Cardiac septum (tissue), 1 donor: ENCODE measurements at regions not wholly inside any gene's neighbourhood (a gene's known extent, or its start where the extent isn't known, plus 50 kb on each side); places are given as distances from the start of the nearest gene placed in this dataset.

Source experiments
- DNase-seq: peaks from one replicate; pipeline ENCODE4 v3.0.0-alpha.2; 2020; ENCODE audit warnings: low spot score
- intact Hi-C: fragments of 100-400 bp; cut with DNase I; formaldehyde crosslinking; loops from one replicate; pipeline ENCODE4 v1.14.0; 2022
- donor health status: DM: no; HTN: no; CAD: no.

DNA sequence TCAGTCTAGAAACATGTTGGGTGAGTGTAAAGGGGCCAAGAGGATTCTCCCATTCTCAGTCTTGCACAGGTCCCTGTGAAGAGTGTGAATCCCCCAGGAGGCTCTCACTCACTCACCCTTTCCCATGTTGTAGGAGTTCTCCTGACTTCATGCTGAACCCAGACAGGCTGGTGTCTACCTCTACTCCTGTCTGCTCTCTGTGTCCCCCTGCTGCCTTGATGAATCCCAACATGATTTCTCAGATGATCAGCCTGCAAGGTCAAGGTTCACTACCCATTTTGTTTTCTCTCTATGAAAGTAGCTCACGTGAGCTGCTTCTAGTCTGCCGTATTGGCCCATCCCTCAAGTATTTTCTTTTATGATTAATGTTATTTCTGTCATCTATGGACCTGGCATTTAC lies 500.6 kb downstream of the ETS1 start:
- no peak for DNase-seq
- intact Hi-C loops: no loop called here

- intact Hi-C loops: no loop called here
- no peak for DNase-seq
Observed at GRCh38 chr11:128085276-128085675, 502.1 kb downstream of the ETS1 start.

DNA sequence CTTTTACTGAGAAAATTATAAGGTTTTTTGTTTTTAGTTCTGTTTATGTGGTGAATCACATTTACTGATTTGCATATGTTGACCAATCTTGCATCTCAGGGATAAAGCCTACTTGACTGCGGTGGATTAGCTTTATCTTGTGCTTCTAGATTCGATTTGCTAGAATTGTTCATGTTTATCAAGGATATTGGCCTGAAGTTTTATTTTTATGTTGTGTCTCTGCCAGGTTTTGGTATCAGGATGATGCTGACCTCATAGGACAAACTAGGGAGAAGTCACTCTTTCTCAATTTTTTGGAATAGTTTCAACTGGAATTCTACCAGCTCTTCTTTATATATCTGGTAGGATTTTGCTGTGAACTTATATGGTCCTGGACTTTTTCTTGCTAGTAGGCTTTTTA lies 504.8 kb downstream of the ETS1 start:
- intact Hi-C loops: no loop called here
- no peak for DNase-seq

DNA sequence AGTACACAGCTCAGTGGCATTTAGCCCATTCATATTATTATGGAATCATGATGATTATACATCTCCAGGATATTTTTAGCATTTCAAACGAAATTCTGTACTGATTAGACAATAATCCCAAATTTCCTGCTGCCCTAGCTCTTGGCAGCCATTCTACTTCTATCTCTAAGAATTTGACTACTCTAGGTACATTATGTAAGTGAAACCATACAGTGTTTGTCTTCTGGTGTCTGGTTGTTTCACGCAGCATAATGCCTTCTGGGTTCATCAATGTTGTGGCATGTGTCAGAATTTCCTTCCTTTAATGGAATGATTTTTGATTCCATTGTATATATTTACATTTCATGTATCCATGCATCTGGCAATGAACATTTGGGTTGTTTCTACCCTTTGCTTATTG lies 517.7 kb downstream of the ETS1 start:
- DNase-seq: no peak
- intact Hi-C loops: no loop called here

DNA sequence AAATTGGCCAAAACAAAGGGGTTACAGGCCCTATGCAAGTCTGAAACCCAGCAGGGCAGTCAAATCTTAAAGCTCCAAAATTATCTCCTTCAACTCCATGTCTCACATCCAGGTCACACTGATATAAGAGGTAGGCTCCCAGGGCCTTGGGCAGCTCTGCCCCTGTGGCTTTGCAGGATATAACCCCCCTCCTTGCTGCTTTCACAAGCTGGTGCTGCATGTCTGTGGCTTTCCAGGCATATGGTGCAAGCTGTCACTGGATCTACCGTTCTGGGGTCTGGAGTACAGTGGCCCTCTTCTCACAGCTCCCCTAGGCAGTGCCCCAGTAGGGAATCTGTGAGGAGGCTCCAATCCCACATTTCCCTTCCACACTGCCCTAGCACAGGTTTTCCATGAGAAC lies 519.6 kb downstream of the ETS1 start:
- intact Hi-C loops: no loop called here
- no peak for DNase-seq

DNA sequence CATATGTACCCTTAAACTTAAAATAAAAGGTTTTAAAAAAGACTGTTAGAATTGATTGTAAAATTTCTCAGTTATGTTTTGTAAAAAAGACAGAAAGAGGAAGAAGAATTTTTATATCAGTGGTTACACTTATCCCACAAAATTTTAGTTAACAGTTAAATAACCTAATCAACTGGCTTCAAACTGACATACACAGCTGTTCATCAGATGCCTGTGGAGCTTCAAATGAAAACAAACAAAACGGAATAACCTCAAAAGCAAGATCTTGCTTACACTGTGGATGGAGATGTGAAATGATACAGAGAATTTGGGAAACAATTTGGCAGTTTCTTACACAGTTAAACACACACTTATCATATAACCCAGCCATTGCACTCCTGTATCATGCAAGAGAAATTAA lies 521.0 kb downstream of the ETS1 start:
- intact Hi-C loops: no loop called here
- no peak for DNase-seq

- DNase-seq: no peak
- intact Hi-C loops: no loop called here
Observed at GRCh38 chr11:128061281-128061871, 526.0 kb downstream of the ETS1 start.

DNA sequence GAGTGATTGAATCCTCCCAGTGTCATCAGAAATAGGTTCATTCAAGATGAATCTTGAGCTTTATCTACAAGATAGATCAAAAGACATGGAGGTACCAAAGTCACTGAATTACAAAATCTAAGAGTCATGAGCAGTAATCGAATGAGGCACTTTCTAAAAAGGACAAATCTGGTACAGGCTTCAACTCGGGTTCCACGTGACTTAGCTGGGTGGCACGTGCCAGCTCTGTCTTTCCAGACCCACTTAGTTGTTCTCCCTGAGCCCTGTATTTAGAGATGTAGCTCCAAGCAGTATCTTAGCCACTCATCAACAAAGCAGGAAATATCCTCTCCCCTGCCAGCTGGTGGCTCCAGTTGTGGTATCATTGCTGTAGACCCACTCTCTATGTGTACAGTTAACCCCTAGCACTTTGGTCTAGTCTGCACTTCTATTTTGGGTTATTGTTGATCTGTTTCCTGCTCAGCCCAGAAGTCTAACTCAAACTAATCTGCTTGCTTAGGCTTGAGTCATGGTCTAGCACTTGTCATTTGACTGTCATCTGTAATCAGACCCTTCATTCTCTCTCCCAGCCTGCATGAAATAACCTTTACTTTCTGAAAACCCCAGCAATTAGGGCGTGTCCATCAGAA lies 528.7 kb downstream of the ETS1 start:
- DNase-seq: no peak
- intact Hi-C loops: no loop called here

GRCh38 chr11:128057786-128058395 lies 529.5 kb downstream of the ETS1 start:
- intact Hi-C loops: no loop called here
- no peak for DNase-seq

- intact Hi-C loops: no loop called here
- no peak for DNase-seq
Observed at GRCh38 chr11:128055576-128056217, 531.7 kb downstream of the ETS1 start.

GRCh38 chr11:128053981-128054931 lies 533.1 kb downstream of the ETS1 start:
- intact Hi-C loops: no loop called here
- DNase-seq: no peak

DNA sequence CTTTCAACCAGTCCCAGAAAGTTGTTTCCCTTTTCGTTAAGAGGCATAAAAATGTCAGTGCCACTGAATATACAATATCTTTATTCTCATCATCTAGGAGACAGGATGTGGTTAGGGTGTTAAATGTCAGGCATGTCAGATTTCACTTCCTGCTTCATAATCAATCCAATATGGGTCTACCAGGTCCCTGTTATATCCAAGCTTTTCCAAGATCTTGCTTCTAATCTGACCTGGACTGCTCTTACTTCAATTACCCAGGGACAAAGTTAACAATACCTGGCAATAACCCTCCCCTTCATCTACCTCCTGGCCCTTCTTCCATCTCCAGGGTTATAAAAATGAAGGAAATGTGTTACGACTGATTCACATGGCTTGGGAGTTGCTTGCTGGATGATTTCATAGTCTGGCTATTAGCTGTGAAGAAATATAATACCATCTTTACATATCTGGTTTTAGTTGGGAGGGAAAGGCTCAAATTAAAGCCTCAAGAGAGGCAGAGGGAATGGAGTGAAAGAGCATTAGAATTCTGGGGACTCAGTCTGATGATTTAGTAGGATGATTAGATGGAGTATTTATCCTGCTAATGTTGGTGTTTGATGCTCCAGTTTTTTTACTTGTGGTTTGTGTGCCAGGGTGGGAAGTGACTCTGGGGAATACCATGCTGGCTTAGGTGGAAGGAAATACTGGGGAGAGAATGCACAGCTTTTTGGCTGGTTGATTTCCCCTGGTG lies 534.3 kb downstream of the ETS1 start:
- intact Hi-C loops: no loop called here
- DNase-seq: no peak

- intact Hi-C loops: no loop called here
- no peak for DNase-seq
Observed at GRCh38 chr11:128048121-128048520, 539.2 kb downstream of the ETS1 start.

- intact Hi-C loops: no loop called here
- no peak for DNase-seq
Observed at GRCh38 chr11:128047026-128047425, 540.3 kb downstream of the ETS1 start.

- DNase-seq: no peak
- intact Hi-C loops: no loop called here
Observed at GRCh38 chr11:128046213-128046612, 541.1 kb downstream of the ETS1 start.

GRCh38 chr11:128045094-128045725 lies 542.1 kb downstream of the ETS1 start:
- DNase-seq: no peak
- intact Hi-C loops: no loop called here

DNA sequence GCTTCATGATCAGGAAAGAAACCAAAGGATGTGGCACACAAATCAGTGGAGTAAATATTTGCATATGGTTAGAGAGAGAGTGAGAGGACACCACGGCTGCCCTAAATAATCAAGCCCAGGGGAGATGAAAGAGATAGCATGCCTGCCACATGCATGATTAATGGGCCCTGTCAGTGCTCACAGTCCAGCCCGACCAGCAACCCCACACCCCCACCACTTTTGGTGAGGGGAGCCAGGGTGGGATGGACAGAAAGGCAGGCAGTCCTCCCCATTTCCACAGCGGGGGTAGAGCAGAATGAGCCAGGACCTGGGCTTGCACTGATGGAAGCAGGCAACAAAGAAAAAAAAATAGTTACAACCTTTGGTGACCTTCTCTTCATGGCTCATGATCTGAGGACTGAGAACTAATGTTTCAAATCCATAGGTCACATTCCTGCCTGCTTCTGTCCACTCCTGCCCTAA lies 545.0 kb downstream of the ETS1 start:
- intact Hi-C loops: no loop called here
- DNase-seq: no peak

DNA sequence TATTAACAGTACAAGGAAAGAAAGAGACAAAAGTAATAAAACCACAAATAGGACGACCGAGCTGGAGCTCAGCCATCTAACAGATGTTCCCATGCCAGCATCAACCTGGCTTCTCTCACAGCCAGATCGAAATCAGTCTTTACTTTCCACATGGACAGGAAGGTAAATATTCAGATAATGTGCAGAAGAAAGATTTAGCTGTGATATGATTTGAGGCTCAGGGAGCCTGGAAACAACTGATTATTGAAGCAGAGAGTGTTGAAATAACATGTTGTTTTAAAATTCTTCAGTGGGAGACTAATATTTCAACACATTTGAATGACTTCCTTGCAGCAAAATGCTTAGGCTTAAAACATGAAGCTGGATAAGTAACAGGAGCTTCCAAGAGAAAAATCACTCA lies 546.8 kb downstream of the ETS1 start:
- intact Hi-C loops: no loop called here

More for the DNA sequence above, 546.8 kb downstream of the ETS1 start:
- no peak for DNase-seq
